H4 (cell line): ENCODE measurements at regions not wholly inside any gene's neighbourhood (a gene's known extent, or its start where the extent isn't known, plus 50 kb on each side); places are given as distances from the start of the nearest gene placed in this dataset.
"Not testable (repeated sequence)": the region's sequence is repeated elsewhere in the genome, so short reads cannot be mapped to it uniquely, and the experiment has no call there.

Experiments used
- DNase-seq: peaks from one replicate; pipeline ENCODE4 v3.0.0-alpha.2; 2015; ENCODE audit warnings: low spot score

DNA sequence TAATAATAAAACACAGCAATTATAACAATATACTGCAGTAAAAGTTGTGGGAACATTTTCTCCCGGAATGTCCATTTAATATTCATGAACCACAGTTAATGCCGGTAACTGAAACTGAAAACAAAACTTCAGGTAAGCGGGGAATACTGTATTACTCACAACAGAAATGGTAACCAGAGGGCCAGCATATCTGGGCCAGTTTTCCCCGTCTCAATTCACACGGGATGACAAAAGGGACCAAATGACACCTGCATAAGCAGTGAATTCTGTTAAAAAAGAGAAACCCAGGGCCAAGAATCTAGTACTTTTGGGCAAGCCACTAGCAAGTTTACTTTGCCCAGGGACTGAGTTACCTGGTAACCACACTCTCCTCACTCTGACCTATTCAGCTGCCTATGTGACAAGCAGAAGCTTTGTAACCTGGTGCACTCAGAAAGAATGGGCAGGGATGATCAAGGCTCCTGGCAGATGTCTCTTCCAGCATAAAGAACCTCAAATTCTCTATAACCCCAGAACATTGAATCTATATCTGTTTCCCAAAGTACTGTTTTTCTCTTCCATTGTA lies 1171.2 kb downstream of the DIAPH3 start:
- DNase-seq: no peak

DNA sequence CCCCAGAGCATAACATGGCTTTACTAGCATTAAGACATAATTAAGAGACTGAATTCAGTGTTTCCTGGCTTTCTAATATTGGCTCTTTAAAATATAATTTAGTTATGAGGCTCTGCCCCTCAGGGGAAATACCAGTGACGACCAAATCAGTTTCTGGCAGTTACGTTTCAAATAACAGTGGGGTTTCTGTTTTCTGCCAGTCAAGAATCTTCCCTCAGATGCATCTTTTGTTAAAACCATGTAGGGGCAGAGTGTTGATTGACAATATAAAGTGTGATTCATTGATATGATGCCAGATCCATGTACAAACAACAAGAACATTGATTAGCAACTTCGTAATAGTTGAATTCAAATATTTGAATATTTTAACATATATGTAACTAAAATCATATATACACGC lies 1169.7 kb downstream of the DIAPH3 start:
- DNase-seq: no peak

GRCh38 chr13:58994777-58995176 lies 1169.0 kb downstream of the DIAPH3 start:
- peak; percentile 1 for DNase-seq

DNA sequence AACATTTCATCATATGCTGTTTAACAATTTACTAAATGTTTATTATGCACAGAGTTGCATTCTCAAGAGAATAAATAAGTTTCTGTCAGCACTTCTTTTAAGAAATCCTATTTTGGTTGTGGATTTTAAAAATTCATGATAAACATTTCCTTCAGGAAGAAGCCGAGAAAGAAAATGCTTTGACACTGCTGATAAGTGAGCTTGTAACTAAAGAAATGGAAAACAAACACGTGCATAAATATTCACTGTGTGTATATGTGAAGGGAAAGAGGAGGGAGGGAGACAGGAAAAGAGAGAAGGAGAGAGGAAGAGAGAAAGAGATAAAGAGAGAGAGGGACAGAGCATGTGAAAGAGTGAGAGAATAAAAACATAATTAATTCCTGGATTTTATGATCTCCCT lies 1165.0 kb downstream of the DIAPH3 start:
- DNase-seq: no peak

- no peak for DNase-seq
Measured at GRCh38 chr13:58999851-59000250, 1163.9 kb downstream of the DIAPH3 start.

- no peak for DNase-seq
Measured at GRCh38 chr13:59000770-59001169, 1163.0 kb downstream of the DIAPH3 start.

GRCh38 chr13:59012731-59013130 lies 1151.0 kb downstream of the DIAPH3 start:
- no peak for DNase-seq

DNA sequence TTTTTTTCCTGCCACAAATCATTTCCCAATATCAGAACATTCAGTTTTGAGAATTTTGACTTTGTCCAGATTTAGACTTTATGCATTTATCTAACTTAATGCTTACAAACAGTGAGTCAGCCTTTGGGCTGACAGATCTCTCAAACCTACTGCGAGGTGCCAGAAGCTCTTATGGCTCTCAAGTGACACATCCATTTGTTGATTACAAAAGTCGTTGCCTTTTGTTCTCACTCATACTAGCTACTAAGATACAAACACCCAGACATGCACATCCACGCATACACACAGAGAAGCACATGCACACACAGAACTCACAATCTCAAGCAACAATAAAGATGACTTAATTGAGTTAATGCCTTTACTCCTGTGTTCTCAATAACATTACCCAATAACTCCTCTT lies 1147.5 kb downstream of the DIAPH3 start:
- DNase-seq: no peak

DNA sequence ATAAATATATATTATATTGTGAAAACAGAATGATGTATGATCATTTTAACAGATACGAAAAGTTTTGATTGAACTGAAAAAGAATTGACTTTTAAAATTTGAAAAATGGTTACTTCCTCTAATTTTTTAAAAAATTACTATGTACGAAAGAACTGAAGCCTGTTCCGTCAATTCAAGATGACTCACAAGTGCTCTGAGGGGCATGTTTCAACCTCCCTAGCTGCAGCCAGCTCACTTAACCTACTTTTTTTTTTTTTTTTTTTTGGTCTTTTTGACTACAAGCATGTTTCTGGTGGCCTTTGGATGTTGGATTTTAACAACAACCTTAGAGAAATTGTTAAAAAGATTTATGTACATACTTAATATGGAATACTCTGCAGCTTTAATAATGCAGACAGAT lies 1139.3 kb downstream of the DIAPH3 start:
- DNase-seq: no peak

- DNase-seq: no peak
Measured at GRCh38 chr13:59034198-59034597, 1129.5 kb downstream of the DIAPH3 start.

DNA sequence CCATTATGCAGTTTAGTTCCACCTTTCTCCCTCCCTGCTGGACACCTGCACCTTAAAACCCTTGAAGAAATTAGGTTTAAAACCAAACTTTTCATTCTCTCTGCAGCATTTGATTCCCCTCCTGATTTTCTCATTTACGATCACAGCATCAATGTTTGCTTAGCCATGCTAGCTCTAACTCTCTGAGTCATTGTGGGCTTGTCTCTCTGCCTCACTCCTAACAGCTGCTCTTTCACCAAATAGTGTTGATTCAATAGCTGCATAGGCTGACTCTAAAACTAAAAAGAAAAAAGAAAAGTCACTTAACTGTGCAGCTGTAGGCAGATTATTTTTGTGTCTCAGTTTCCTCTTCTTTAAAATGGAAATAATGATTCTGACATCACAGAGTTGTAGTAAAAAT lies 1124.9 kb downstream of the DIAPH3 start:
- peak; percentile 50 for DNase-seq

GRCh38 chr13:59043016-59043415 lies 1120.7 kb downstream of the DIAPH3 start:
- no peak for DNase-seq

- DNase-seq: no peak
Measured at GRCh38 chr13:59047546-59047945, 1116.2 kb downstream of the DIAPH3 start.

- DNase-seq: no peak
Measured at GRCh38 chr13:59061621-59062020, 1102.1 kb downstream of the DIAPH3 start.

- no peak for DNase-seq
Measured at GRCh38 chr13:59064042-59064441, 1099.7 kb downstream of the DIAPH3 start.

DNA sequence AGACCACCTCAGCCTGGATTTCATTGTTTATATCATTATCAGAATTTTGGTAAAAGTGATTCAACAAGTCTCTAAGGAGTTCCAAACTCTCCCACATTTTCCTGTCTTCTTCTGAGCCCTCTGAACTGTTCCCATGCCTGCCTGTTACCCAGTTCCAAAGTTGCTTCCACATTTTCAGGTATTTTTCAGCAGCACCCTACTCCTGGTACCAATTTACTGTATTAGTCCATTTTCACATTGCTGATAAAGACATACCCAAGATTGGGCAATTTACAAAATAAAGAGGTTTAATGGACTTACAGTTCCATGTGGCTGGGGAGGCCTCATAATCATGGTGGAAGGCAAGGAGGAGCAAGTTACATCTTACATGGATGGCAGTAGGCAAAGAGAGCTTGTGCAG lies 1087.3 kb downstream of the DIAPH3 start:
- not testable (repeated sequence) for DNase-seq

- DNase-seq: peak; percentile 74
Measured at GRCh38 chr13:59086147-59086546, 1077.6 kb downstream of the DIAPH3 start.

- no peak for DNase-seq
Measured at GRCh38 chr13:59088716-59089115, 1075.0 kb downstream of the DIAPH3 start.

GRCh38 chr13:59094181-59094580 lies 1069.5 kb downstream of the DIAPH3 start:
- DNase-seq: no peak

DNA sequence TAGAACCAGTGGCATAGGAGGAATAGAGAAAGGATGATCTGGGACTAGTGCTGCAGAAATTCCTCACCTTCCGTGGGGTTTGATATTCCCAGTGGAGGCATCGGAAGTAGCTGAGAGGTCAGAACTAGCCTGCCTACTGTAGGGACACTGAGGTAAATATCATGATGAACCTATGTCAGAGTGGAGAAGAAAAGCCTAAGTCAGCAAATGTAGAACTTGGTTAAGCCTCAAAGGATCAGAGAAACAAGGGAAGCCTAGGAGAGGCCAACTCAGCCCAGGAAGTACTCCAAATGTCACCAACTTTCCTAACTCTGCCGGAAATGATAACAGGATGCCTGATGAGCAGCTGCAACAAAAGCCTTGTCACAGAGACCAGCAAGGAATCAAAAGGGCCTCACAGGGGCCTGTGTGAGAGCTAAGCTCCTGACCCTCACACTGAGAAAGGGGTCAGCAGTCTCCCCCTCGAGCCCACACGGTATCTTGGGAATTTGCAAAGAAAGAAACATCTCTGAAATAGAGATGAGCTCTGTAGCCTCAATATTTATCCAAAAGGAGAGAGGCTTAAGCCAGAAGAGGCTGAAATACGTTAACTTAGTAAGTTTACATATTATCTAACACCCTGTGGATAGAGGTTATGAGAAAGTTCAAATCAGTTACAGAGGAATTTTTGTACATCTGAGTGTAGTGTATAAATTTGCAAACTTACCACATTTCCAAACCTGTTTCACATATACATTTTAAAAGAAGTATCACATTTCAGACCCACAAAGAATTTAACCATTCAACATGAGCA lies 1064.3 kb downstream of the DIAPH3 start:
- no peak for DNase-seq

GRCh38 chr13:59103004-59103768 lies 1060.5 kb downstream of the DIAPH3 start:
- DNase-seq: peak; percentile 68

DNA sequence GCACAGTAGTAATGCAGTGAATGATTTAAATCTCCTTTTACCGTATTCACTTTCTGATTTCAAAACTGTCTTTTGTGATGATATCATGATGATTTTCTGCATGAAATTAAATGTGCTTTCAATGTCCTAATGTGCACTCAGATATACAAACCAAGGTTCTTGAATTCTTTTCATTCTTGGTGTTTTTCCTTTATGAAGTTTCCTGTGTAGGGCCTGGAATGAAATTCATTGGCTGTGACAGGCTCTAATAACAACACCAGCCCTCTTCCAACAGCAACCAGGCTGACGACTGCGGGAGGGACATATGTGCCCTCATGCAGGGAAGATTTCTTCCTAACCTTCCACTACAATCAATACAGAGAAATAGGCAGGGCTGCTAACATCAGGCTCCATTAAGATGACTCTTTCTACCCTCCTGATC lies 1052.0 kb downstream of the DIAPH3 start:
- peak; percentile 65 for DNase-seq

GRCh38 chr13:59112221-59112718 lies 1051.5 kb downstream of the DIAPH3 start:
- DNase-seq: peak; percentile 88
